Sigmoid colon (tissue), 4 donors: ENCODE measurements at regions not wholly inside any gene's neighbourhood (a gene's known extent, or its start where the extent isn't known, plus 50 kb on each side); places are given as distances from the start of the nearest gene placed in this dataset.

Source experiments
- CTCF ChIP-seq, 4 experiments: fragments of 450-650 bp in 3 of 4; fragments of 200-600 bp in 1 of 4; IDR thresholded peaks; one replicate each; pipeline ENCODE4 v1.5.1; 2016 to 2019; ENCODE audit warnings: antibody characterized with exemption in 4 of 4, mild to moderate bottlenecking in 3 of 4, moderate library complexity in 2 of 4
- EP300 ChIP-seq, 4 donors: sonication (generic); formaldehyde crosslinking; IDR thresholded peaks; one replicate each; pipeline ENCODE4 v1.6.1; 2017; ENCODE audit warnings: antibody characterized with exemption in 4 of 4
- POLR2A ChIP-seq, 2 donors: fragments of 450-650 bp; IDR thresholded peaks; one replicate each; pipeline ENCODE4 v1.6.1; 2016; ENCODE audit warnings: antibody characterized with exemption in 2 of 2, mild to moderate bottlenecking in 2 of 2, moderate library complexity in 2 of 2
- POLR2AphosphoS5 ChIP-seq, 4 donors: sonication (generic); formaldehyde crosslinking; IDR thresholded peaks; one replicate each; pipeline ENCODE4 v1.6.1; 2017; ENCODE audit warnings: antibody characterized with exemption in 4 of 4

- TF ChIP-seq CTCF (IDR thresholded peaks at IDR 0.05) (no peak), POLR2A (IDR thresholded peaks at IDR 0.05) (no peak), EP300 (IDR thresholded peaks at IDR 0.05) (no peak), POLR2AphosphoS5 (IDR thresholded peaks at IDR 0.05) (no peak)
These were observed 116.0 kb upstream of the GUCA2B start for GRCh38 chr1:42037161-42037560.
